Lower lobe of right lung (tissue), 2 donors: ENCODE measurements at regions not wholly inside any gene's neighbourhood (a gene's known extent, or its start where the extent isn't known, plus 50 kb on each side); places are given as distances from the start of the nearest gene placed in this dataset.

Source experiments
- ATAC-seq, 2 donors: fragments of 200-7000 bp; cut with Tn5 transposase; one replicate each; pipeline ENCODE4 v1.9.1; 2020 to 2022; ENCODE audit warnings: mild to moderate bottlenecking in 2 of 2, moderate library complexity in 2 of 2
- DNase-seq: peaks from one replicate; pipeline ENCODE4 v3.0.0-alpha.2; 2020
- H3K27ac ChIP-seq: fragments of 200-600 bp; one replicate; pipeline ENCODE4 v1.8.0; 2022
- H3K27me3 ChIP-seq: fragments of 200-600 bp; one replicate; pipeline ENCODE4 v1.8.0; 2022; ENCODE audit warnings: low read depth
- H3K36me3 ChIP-seq: fragments of 200-600 bp; one replicate; pipeline ENCODE4 v1.8.0; 2022; ENCODE audit warnings: mild to moderate bottlenecking
- H3K4me1 ChIP-seq: fragments of 200-600 bp; one replicate; pipeline ENCODE4 v1.8.0; 2022
- H3K4me3 ChIP-seq: fragments of 200-600 bp; one replicate; pipeline ENCODE4 v1.8.0; 2022; ENCODE audit warnings: mild to moderate bottlenecking
- H3K9me3 ChIP-seq: fragments of 200-600 bp; one replicate; pipeline ENCODE4 v1.8.0; 2022
- intact Hi-C: fragments of 100-400 bp; cut with DNase I; formaldehyde crosslinking; loops from one replicate; pipeline ENCODE4 v1.11.0; 2022
- TF ChIP-seq, protein P1 (sequence below): fragments of 200-600 bp; IDR thresholded peaks from one replicate; pipeline ENCODE4 v1.8.0; 2022; ENCODE audit warnings: antibody characterized with exemption, mild to moderate bottlenecking
- donor health status: DM: no; HTN: yes; CAD: no; lungs with severe emphysema.

DNA sequence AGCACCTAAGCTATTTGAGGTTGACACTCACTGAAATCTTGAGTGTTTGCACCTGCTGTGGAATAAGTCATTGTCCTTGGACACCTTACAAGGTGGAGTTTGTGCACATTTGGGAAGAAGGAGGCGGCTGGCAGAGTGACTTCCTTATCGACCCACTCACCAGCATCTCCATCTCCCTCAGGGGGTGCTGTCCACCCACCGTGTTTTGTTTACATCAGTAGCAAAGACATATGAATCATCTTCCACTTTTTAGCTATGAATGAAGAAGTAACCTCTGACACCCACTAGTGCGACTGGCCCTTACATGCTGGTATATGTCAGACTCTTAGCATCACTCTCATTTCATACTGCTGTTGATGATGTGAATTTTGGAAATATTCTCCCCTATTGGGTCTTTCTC is 119.5 kb upstream of the SGK1 start:
- Histone ChIP-seq H3K4me3 (peak overlapping the region; percentile 9), H3K36me3 (no peaks in the 10 kb centered on the region), H3K27ac (peak overlapping the region; percentile 44), H3K9me3 (no peaks in the 10 kb centered on the region), H3K4me1 (peaks cover 16% of the 10 kb centered on the region), H3K27me3 (no peaks in the 10 kb centered on the region)
- peak; percentile 79 to 84 for ATAC-seq
- peak; percentile 65 for DNase-seq
- intact Hi-C loops: no loop called here
- TF ChIP-seq, protein P1, sequence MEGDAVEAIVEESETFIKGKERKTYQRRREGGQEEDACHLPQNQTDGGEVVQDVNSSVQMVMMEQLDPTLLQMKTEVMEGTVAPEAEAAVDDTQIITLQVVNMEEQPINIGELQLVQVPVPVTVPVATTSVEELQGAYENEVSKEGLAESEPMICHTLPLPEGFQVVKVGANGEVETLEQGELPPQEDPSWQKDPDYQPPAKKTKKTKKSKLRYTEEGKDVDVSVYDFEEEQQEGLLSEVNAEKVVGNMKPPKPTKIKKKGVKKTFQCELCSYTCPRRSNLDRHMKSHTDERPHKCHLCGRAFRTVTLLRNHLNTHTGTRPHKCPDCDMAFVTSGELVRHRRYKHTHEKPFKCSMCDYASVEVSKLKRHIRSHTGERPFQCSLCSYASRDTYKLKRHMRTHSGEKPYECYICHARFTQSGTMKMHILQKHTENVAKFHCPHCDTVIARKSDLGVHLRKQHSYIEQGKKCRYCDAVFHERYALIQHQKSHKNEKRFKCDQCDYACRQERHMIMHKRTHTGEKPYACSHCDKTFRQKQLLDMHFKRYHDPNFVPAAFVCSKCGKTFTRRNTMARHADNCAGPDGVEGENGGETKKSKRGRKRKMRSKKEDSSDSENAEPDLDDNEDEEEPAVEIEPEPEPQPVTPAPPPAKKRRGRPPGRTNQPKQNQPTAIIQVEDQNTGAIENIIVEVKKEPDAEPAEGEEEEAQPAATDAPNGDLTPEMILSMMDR: peak; percentile 17

DNA sequence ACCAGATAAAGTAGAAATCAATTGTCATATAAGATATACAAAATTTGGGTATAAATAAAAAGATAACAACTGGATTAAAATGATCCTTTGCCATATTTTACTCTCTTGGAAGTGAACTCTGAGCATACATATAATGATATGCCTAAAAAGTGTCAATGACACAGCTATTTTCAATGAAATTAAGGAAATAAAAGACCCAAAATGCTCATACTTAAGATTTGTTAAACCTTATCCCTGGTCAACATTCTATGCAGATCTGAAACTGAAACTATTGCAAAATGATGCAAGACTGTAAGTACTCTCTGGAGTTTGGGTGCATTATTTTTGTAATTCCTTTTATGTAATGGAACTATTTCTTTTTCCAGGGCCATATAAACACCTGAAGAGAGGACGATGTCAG is 119.0 kb upstream of the SGK1 start:
- H3K27ac ChIP-seq: peak overlapping the region; percentile 44
- intact Hi-C loops: no loop called here
- ATAC-seq (peak; percentile 64 to 74), DNase-seq (no peak)
- H3K27me3 ChIP-seq: no peaks in the 10 kb centered on the region
- H3K4me3 ChIP-seq: peak overlapping the region; percentile 9
- peaks cover 16% of the 10 kb centered on the region for H3K4me1 ChIP-seq
- TF ChIP-seq, protein P1: no peak
- H3K36me3 ChIP-seq: no peaks in the 10 kb centered on the region
- H3K9me3 ChIP-seq: no peaks in the 10 kb centered on the region

DNA sequence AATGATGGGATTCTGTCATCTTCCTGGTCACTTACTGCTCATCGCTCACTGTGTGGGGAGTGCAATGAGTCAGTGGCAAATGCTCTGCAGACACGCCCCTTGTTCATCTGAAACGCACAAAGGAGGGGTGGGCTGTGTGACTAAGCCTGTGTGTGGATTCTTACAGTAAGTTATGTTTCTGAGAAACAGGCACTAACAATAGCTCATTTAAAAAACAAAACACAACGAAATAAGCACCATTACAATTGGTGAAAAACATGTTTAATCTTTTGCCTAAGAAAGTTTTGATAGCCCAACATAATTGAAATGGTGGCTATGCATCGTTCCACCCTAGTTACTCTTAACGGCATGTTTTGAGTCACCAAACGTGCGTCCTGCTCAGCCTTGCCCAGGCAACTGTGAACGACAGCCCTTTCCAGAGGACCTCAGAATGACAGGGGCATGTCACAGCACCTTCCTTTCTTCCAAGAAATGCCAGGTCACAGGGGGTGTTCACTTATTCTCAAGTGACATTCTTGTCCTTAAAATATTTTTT is 118.4 kb upstream of the SGK1 start:
- ATAC-seq (peak; percentile 89 to 91), DNase-seq (peak; percentile 58)
- TF ChIP-seq, protein P1: no peak
- Histone ChIP-seq H3K4me3 (no peak overlapping the region), H3K4me1 (peaks cover 16% of the 10 kb centered on the region), H3K27ac (peak overlapping the region; percentile 44), H3K9me3 (no peaks in the 10 kb centered on the region), H3K36me3 (no peaks in the 10 kb centered on the region), H3K27me3 (no peaks in the 10 kb centered on the region)
- intact Hi-C loops: no loop called here

DNA sequence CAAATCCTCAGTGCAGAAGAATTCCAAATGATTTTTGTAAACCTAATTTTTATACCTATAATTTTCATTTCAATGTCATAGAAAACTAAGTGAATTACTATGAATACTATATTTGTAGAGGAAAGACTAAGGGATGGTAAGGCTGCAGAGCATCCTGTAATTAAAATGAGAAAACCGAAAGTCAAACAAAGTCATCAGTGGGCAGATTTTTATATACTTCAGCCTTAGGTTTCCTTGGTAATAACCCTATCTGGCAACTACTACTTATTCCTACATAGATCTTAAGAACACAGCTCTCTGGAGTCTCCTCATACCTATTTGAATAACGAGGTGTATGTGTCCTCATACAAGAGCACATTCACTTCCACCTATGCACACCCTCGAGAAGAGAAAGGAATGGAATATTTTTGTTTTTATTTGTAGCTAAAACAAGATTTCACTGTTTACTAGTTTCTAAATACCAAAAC is 117.9 kb upstream of the SGK1 start:
- Histone ChIP-seq H3K9me3 (no peaks in the 10 kb centered on the region), H3K4me3 (no peak overlapping the region), H3K4me1 (peaks cover 16% of the 10 kb centered on the region), H3K27ac (peak overlapping the region; percentile 44), H3K27me3 (no peaks in the 10 kb centered on the region), H3K36me3 (no peaks in the 10 kb centered on the region)
- no peak for ATAC-seq
- intact Hi-C loops: no loop called here
- TF ChIP-seq, protein P1: no peak
- no peak for DNase-seq

DNA sequence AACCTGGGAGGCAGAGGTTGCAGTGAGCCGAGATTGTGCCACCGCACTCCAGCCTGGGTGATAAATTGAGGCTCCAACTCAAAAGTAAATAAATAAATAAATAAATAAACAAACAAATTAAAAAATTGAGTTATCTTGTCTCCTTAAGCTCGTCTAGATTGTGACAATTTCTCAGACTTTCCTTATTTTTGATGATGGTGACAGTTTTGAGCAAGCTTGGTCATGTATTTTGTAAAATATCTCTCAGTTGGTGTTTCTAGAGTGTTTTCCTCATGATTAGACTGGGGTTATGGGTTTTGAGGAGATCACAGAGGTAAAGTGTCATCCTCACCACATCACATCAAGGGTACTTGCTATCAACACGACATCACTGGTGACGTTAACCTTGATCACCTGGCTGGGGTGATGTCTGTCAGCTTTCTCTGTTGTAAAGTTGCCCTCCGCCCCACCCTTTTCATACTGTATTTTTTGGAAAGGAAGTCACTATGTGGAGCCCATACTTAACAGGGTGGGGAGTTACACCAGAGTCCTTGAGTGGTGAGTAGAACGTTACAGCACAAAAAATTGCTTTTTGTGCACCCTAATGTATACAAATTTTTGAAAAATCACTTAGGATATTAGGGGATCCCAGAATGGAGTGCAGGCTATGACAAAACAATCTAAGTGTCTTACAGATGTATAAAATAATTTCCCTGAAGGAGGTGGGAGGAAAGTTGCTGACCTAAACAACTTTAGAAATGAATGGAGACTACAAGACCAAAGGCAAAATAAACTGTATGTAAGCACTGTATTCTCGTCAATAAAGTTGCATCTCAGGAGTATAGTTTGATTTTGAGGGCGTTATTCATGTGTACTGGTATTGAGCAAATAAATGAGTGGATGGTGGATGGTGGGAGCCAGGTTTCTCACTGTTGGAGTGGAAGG is 116.4 kb upstream of the SGK1 start:
- no peak overlapping the region for H3K4me3 ChIP-seq
- intact Hi-C loops: no loop called here
- no peaks in the 10 kb centered on the region for H3K36me3 ChIP-seq
- DNase-seq: no peak
- H3K9me3 ChIP-seq: no peaks in the 10 kb centered on the region
- no peaks in the 10 kb centered on the region for H3K27me3 ChIP-seq
- no peak for ATAC-seq
- no peak overlapping the region for H3K27ac ChIP-seq
- TF ChIP-seq, protein P1: no peak
- peaks cover 16% of the 10 kb centered on the region for H3K4me1 ChIP-seq
